ENCODE measurements at regions not wholly inside any gene's neighbourhood (a gene's known extent, or its start where the extent isn't known, plus 50 kb on each side); places are given as distances from the start of the nearest gene placed in this dataset.

- POLR2A ChIA-PET (ENCODE audit: unreplicated experiment) = no interaction called here
- Histone ChIP-seq H4K20me1 (ENCODE audit: insufficient read depth) (no peaks in the 10 kb centered on the region), H3K27ac (no peak overlapping the region), H3K9me3 (ENCODE audit: insufficient read depth, low read depth) (no peaks in the 10 kb centered on the region), H3K4me2 (no peak overlapping the region), H3K79me2 (ENCODE audit: low read depth) (no peaks in the 10 kb centered on the region), H3K4me3 (no peak overlapping the region), H3K27me3 (ENCODE audit: insufficient read depth, low read depth) (no peaks in the 10 kb centered on the region), H2AFZ (no peak overlapping the region), H3F3A (ENCODE audit: insufficient read depth, low read depth) (no peaks in the 10 kb centered on the region), H3K9me2 (ENCODE audit: insufficient read depth) (no peaks in the 10 kb centered on the region), H3K4me1 (replicated peaks; ENCODE audit: insufficient read depth) (no peaks in the 10 kb centered on the region), H3K36me3 (ENCODE audit: low read depth) (no peaks in the 10 kb centered on the region)
- CTCF ChIA-PET = no interaction called here
- TF ChIP-seq EZH2 (IDR thresholded peaks at IDR 0.05; ENCODE audit: low read depth) = no peak
- no peak for TF ChIP-seq CTCF (conservative IDR thresholded peaks at IDR 0.05)
- intact Hi-C loops (cut with micrococcal nuclease; ENCODE audit: unreplicated experiment) = no loop called here
- DNase-seq = no peak
- BruUV-seq (replicated peaks) = no TSS peak
These were observed 53.3 kb upstream of the PRSS3 start for GRCh38 chr9:33742051-33742450.

GRCh38 chr9:33742519-33742918 is 52.8 kb upstream of the PRSS3 start:
- Histone ChIP-seq H2AFZ (no peak overlapping the region), H3F3A (ENCODE audit: insufficient read depth, low read depth) (no peaks in the 10 kb centered on the region), H3K27me3 (ENCODE audit: insufficient read depth, low read depth) (no peaks in the 10 kb centered on the region), H3K4me3 (no peak overlapping the region), H3K4me1 (replicated peaks; ENCODE audit: insufficient read depth) (no peaks in the 10 kb centered on the region), H3K79me2 (ENCODE audit: low read depth) (no peaks in the 10 kb centered on the region), H3K9me3 (ENCODE audit: insufficient read depth, low read depth) (no peaks in the 10 kb centered on the region), H3K36me3 (ENCODE audit: low read depth) (no peaks in the 10 kb centered on the region), H3K9me2 (ENCODE audit: insufficient read depth) (no peaks in the 10 kb centered on the region), H3K27ac (no peak overlapping the region), H3K4me2 (no peak overlapping the region), H4K20me1 (ENCODE audit: insufficient read depth) (no peaks in the 10 kb centered on the region)
- BruUV-seq (replicated peaks) = no TSS peak
- TF ChIP-seq CTCF (conservative IDR thresholded peaks at IDR 0.05) (0 out of 2 replicates have a peak, but pooled peaks have one; percentile 28), EZH2 (IDR thresholded peaks at IDR 0.05; ENCODE audit: low read depth) (no peak)
- no peak for DNase-seq
- intact Hi-C loops (cut with micrococcal nuclease; ENCODE audit: unreplicated experiment) = no loop called here
- ChIA-PET POLR2A (ENCODE audit: unreplicated experiment) (no interaction called here), CTCF (no interaction called here)
